ENCODE measurements at regions not wholly inside any gene's neighbourhood (a gene's known extent, or its start where the extent isn't known, plus 50 kb on each side); places are given as distances from the start of the nearest gene placed in this dataset.

DNA sequence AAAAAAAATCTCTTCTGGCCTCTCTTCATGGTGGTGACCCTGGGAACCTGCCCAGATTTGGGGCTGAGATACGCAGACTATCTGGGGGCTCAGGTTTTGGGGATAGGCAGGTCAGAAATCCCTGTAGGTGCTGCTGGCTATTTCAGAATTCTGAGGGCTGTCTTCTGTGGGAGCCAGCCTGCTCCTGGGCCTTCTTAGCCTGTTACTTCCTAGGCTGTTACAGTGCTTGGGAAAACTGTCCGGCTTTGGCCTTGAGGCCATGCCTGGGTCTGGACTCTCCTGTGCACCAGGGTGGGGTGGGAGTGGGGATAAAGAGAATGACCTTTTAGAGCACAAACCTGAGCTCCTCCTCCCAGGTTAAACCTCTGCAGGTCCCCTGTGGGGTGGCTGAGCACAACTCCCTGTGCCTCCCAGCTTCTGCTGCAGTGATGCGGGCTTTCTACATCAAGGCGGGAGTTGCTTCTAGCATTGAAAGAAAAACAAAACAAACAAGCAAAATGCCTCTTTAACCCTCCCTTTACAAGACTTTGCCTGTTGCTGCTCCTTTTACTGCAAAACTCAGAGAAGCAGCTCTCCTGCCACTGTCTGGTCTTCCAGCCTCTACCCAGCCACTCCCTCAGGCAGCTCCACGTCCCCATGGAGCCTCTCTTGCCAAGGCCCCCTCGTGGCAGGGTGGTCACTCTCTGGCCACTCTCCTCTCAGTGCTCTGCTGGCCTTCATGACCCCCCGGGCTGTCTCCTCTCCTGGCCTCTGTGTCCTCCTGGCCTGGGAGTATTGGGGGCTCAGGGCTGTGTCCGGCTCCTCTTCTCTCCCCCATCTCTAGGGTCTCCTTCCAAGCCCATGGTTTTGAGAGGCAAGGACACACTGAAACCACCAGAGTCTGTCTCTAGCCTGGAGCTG is 293.0 kb upstream of the HS6ST1 start:
- TF ChIP-seq EZH2 (IDR thresholded peaks at IDR 0.05) (no peak), EZH2phosphoT487 (IDR thresholded peaks at IDR 0.05) (no peak)
- TF ChIP-seq, protein P1, sequence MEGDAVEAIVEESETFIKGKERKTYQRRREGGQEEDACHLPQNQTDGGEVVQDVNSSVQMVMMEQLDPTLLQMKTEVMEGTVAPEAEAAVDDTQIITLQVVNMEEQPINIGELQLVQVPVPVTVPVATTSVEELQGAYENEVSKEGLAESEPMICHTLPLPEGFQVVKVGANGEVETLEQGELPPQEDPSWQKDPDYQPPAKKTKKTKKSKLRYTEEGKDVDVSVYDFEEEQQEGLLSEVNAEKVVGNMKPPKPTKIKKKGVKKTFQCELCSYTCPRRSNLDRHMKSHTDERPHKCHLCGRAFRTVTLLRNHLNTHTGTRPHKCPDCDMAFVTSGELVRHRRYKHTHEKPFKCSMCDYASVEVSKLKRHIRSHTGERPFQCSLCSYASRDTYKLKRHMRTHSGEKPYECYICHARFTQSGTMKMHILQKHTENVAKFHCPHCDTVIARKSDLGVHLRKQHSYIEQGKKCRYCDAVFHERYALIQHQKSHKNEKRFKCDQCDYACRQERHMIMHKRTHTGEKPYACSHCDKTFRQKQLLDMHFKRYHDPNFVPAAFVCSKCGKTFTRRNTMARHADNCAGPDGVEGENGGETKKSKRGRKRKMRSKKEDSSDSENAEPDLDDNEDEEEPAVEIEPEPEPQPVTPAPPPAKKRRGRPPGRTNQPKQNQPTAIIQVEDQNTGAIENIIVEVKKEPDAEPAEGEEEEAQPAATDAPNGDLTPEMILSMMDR (IDR thresholded peaks at IDR 0.05): no peak
- Mint-ChIP-seq H3K9me3 (peaks cover 3% of the 10 kb centered on the region), H3K27me3 (ENCODE audit: insufficient read depth, low read depth) (peaks cover 13% of the 10 kb centered on the region), H3K4me3 (no peak overlapping the region), H3K4me1 (peaks cover 31% of the 10 kb centered on the region), H3K36me3 (no peaks in the 10 kb centered on the region), H3K27ac (no peak overlapping the region)
- Histone ChIP-seq H3K27ac (no peak overlapping the region), H3F3A (ENCODE audit: low read depth) (no peaks in the 10 kb centered on the region), H3K9me3 (ENCODE audit: low read depth) (no peaks in the 10 kb centered on the region), H3K4me1 (no peaks in the 10 kb centered on the region), H2AFZ (replicated peaks) (no peak overlapping the region), H3K27me3 (no peaks in the 10 kb centered on the region), H3K4me3 (no peak overlapping the region), H3K36me3 (no peaks in the 10 kb centered on the region), H3K4me2 (no peak overlapping the region), H3K9ac (no peak overlapping the region), H3K79me2 (ENCODE audit: low read depth) (no peaks in the 10 kb centered on the region), H4K20me1 (ENCODE audit: low read depth) (no peaks in the 10 kb centered on the region)
- no peak for DNase-seq (ENCODE audit: low spot score)

- no peaks in the 10 kb centered on the region for H3K79me2 ChIP-seq (ENCODE audit: low read depth)
- no peak overlapping the region for H3K27ac ChIP-seq
- H3K4me2 ChIP-seq: no peak overlapping the region
- TF ChIP-seq, protein P1 (IDR thresholded peaks at IDR 0.05): no peak
- TF ChIP-seq EZH2 (IDR thresholded peaks at IDR 0.05) (no peak), EZH2phosphoT487 (IDR thresholded peaks at IDR 0.05) (no peak)
- H3K36me3 ChIP-seq: no peaks in the 10 kb centered on the region
- no peaks in the 10 kb centered on the region for H4K20me1 ChIP-seq (ENCODE audit: low read depth)
- Mint-ChIP-seq H3K27ac (no peak overlapping the region), H3K4me1 (peaks cover 25% of the 10 kb centered on the region), H3K4me3 (no peak overlapping the region), H3K9me3 (peaks cover 3% of the 10 kb centered on the region), H3K27me3 (ENCODE audit: insufficient read depth, low read depth) (peaks cover 13% of the 10 kb centered on the region), H3K36me3 (no peaks in the 10 kb centered on the region)
- H3K9me3 ChIP-seq (ENCODE audit: low read depth): no peaks in the 10 kb centered on the region
- H3K27me3 ChIP-seq: no peaks in the 10 kb centered on the region
- no peak overlapping the region for H2AFZ ChIP-seq (replicated peaks)
- no peaks in the 10 kb centered on the region for H3K4me1 ChIP-seq
- H3F3A ChIP-seq (ENCODE audit: low read depth): no peaks in the 10 kb centered on the region
- DNase-seq (ENCODE audit: low spot score): no peak
- no peak overlapping the region for H3K4me3 ChIP-seq
- no peak overlapping the region for H3K9ac ChIP-seq
These were observed 294.0 kb upstream of the HS6ST1 start for GRCh38 chr2:128612628-128613027.

DNA sequence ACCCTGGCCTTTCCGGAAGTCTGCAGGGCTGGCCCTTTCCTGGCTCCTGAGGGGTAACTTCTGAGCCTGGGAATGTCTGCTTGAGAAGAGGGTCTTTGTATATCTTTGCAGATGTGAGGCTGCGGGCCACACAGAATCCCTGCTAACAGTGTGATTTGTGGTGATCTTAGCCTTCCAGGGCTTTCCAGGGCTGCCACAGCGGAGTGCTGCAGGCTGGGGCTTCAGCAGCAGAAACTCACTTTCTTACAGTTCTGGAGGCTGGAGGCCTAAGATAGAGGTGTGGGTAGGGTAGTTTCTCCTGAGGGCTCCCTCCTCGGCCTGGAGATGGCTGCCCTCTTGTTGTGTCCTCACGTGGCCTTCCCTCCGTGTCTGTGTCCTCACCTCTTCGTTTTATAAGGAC is 294.7 kb upstream of the HS6ST1 start:
- no peak overlapping the region for H3K27ac Mint-ChIP-seq

More for the DNA sequence above, 294.7 kb upstream of the HS6ST1 start:
- no peak overlapping the region for H3K4me2 ChIP-seq
- Mint-ChIP-seq H3K36me3 (no peaks in the 10 kb centered on the region), H3K27me3 (ENCODE audit: insufficient read depth, low read depth) (peaks cover 13% of the 10 kb centered on the region), H3K4me3 (no peak overlapping the region), H3K9me3 (peaks cover 5% of the 10 kb centered on the region), H3K4me1 (peaks cover 24% of the 10 kb centered on the region)
- H3F3A ChIP-seq (ENCODE audit: low read depth): no peaks in the 10 kb centered on the region
- no peaks in the 10 kb centered on the region for H3K4me1 ChIP-seq
- no peaks in the 10 kb centered on the region for H3K27me3 ChIP-seq
- H3K79me2 ChIP-seq (ENCODE audit: low read depth): no peaks in the 10 kb centered on the region
- H3K4me3 ChIP-seq: no peak overlapping the region
- H3K9me3 ChIP-seq (ENCODE audit: low read depth): no peaks in the 10 kb centered on the region
- H3K36me3 ChIP-seq: no peaks in the 10 kb centered on the region
- no peak overlapping the region for H3K27ac ChIP-seq
- TF ChIP-seq EZH2 (IDR thresholded peaks at IDR 0.05) (no peak), EZH2phosphoT487 (IDR thresholded peaks at IDR 0.05) (no peak)
- TF ChIP-seq, protein P1 (IDR thresholded peaks at IDR 0.05): no peak
- H2AFZ ChIP-seq (replicated peaks): no peak overlapping the region
- no peaks in the 10 kb centered on the region for H4K20me1 ChIP-seq (ENCODE audit: low read depth)
- no peak overlapping the region for H3K9ac ChIP-seq
- no peak for DNase-seq (ENCODE audit: low spot score)

Measured in neural progenitor cell (in vitro differentiated cells).